ENCODE measurements at regions not wholly inside any gene's neighbourhood (a gene's known extent, or its start where the extent isn't known, plus 50 kb on each side); places are given as distances from the start of the nearest gene placed in this dataset.

DNA sequence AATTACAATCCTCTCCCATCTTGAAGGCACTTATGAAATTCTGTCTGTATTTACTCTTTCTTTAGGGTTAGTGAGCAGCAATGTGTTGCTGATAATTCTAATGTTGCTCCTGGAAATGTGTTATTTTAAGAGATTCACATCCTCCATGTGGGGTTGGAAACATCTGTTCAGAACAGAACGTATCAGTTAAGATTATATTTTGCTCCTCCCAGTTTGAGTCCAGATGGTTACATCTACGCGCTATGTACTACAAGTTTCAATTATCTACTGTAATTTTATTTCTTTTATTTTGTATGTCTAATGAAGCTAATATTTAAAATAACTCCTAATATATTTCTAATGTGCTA lies 250.6 kb upstream of the KLF6 start:
- Histone ChIP-seq H4K20me1 (ENCODE audit: control insufficient read depth, extremely low read depth, insufficient read depth, low read length) (no peaks in the 10 kb centered on the region), H3K9me1 (ENCODE audit: control insufficient read depth, extremely low read depth, insufficient read depth, low read length) (no peaks in the 10 kb centered on the region), H3K27ac (ENCODE audit: control insufficient read depth, insufficient read depth, low read length) (peak overlapping the region; percentile 58), H3K9me3 (ENCODE audit: control insufficient read depth, low read depth, low read length) (no peaks in the 10 kb centered on the region), H3K9ac (ENCODE audit: control insufficient read depth, extremely low read depth, insufficient read depth, low read length) (no peak overlapping the region), H2AFZ (ENCODE audit: control insufficient read depth, low read length) (peak overlapping the region; percentile 99), H3K27me3 (ENCODE audit: control insufficient read depth, extremely low read depth, insufficient read depth, low read length) (no peaks in the 10 kb centered on the region), H3K4me1 (ENCODE audit: control insufficient read depth, extremely low read depth, insufficient read depth, low read length) (peaks cover 12% of the 10 kb centered on the region), H3K36me3 (ENCODE audit: control insufficient read depth in 2 of 2, extremely low read depth in 1 of 2, insufficient read depth in 2 of 2, low read length in 2 of 2) (no peaks in the 10 kb centered on the region), H3K79me2 (ENCODE audit: control insufficient read depth, insufficient read depth, low read length) (no peaks in the 10 kb centered on the region), H3K4me3 (ENCODE audit: control insufficient read depth in 2 of 3, extremely low read depth in 1 of 3, insufficient read depth in 2 of 3, low read depth in 1 of 3, low read length in 3 of 3) (peak overlapping the region in 1 of 3 experiments; percentile 58), H3K4me2 (ENCODE audit: control insufficient read depth, extremely low read depth, insufficient read depth, low read depth, low read length) (peak overlapping the region; percentile 80)
- DNase-seq (ENCODE audit: low read depth, low spot score) (no peak), FAIRE-seq (no peak)
- dilution Hi-C loops (cut with MboI; ENCODE audit: extremely low pct_ligation_motif_present, low sequenced_read_pairs): no loop called here
- no peak for TF ChIP-seq EZH2 (IDR thresholded peaks at IDR 0.05; ENCODE audit: low read length)

DNA sequence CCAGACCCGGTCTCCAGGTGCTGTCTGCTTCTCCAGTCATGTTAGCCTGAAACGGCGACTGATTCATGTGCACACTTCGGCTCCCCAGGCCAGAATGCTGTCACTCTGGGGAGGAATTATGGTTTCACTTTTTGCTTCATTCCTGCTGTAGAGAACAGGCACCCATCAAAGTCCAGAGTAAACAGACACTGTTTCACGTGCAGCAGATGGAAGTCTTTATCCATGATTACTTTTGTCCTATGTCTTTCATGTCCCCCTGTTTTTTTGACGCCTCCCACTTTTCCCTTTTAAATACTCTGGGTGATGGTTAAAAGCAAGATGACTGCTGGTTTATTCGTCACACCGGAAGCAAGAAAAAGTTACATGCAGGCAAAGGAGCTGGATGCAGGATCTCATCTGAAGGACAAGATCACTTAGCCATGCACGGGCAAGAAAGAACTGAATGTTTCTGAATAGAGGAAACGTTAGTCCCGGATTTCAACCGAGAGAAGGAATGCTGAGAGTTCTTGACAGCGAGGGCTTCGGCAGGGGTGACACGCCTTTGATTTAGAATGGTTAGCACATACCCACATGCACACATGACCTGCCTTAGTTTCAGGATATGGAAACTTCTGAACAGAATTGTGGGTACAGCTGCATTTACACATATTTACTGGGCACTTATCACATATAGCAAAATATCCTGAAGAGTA lies 250.0 kb upstream of the KLF6 start:
- peak overlapping the region; percentile 42 for H3K9ac ChIP-seq (ENCODE audit: control insufficient read depth, extremely low read depth, insufficient read depth, low read length)
- dilution Hi-C loops (cut with MboI; ENCODE audit: extremely low pct_ligation_motif_present, low sequenced_read_pairs): no loop called here
- H3K9me3 ChIP-seq (ENCODE audit: control insufficient read depth, low read depth, low read length): no peaks in the 10 kb centered on the region
- peak overlapping the region; percentile 99 for H2AFZ ChIP-seq (ENCODE audit: control insufficient read depth, low read length)
- no peak for DNase-seq (ENCODE audit: low read depth, low spot score)
- H3K79me2 ChIP-seq (ENCODE audit: control insufficient read depth, insufficient read depth, low read length): no peaks in the 10 kb centered on the region
- H3K9me1 ChIP-seq (ENCODE audit: control insufficient read depth, extremely low read depth, insufficient read depth, low read length): no peaks in the 10 kb centered on the region
- H3K4me2 ChIP-seq (ENCODE audit: control insufficient read depth, extremely low read depth, insufficient read depth, low read depth, low read length): peak overlapping the region; percentile 80
- peaks cover 12% of the 10 kb centered on the region for H3K4me1 ChIP-seq (ENCODE audit: control insufficient read depth, extremely low read depth, insufficient read depth, low read length)
- TF ChIP-seq, protein P1, sequence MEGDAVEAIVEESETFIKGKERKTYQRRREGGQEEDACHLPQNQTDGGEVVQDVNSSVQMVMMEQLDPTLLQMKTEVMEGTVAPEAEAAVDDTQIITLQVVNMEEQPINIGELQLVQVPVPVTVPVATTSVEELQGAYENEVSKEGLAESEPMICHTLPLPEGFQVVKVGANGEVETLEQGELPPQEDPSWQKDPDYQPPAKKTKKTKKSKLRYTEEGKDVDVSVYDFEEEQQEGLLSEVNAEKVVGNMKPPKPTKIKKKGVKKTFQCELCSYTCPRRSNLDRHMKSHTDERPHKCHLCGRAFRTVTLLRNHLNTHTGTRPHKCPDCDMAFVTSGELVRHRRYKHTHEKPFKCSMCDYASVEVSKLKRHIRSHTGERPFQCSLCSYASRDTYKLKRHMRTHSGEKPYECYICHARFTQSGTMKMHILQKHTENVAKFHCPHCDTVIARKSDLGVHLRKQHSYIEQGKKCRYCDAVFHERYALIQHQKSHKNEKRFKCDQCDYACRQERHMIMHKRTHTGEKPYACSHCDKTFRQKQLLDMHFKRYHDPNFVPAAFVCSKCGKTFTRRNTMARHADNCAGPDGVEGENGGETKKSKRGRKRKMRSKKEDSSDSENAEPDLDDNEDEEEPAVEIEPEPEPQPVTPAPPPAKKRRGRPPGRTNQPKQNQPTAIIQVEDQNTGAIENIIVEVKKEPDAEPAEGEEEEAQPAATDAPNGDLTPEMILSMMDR (optimal IDR thresholded peaks at IDR 0.05 in 1 of 3, IDR thresholded peaks at IDR 0.05 in 1 of 3, conservative IDR thresholded peaks at IDR 0.05 in 1 of 3; ENCODE audit: extremely low read depth in 1 of 3, insufficient read depth in 2 of 3, low read length in 3 of 3): no peak
- no peak for TF ChIP-seq EZH2 (IDR thresholded peaks at IDR 0.05; ENCODE audit: low read length)
- no peaks in the 10 kb centered on the region for H3K36me3 ChIP-seq (ENCODE audit: control insufficient read depth in 2 of 2, extremely low read depth in 1 of 2, insufficient read depth in 2 of 2, low read length in 2 of 2)
- no peaks in the 10 kb centered on the region for H3K27me3 ChIP-seq (ENCODE audit: control insufficient read depth, extremely low read depth, insufficient read depth, low read length)
- H4K20me1 ChIP-seq (ENCODE audit: control insufficient read depth, extremely low read depth, insufficient read depth, low read length): no peaks in the 10 kb centered on the region
- H3K27ac ChIP-seq (ENCODE audit: control insufficient read depth, insufficient read depth, low read length): peak overlapping the region; percentile 58
- H3K4me3 ChIP-seq (ENCODE audit: control insufficient read depth in 2 of 3, extremely low read depth in 1 of 3, insufficient read depth in 2 of 3, low read depth in 1 of 3, low read length in 3 of 3): peak overlapping the region in 2 of 3 experiments; percentile 43 to 58
- FAIRE-seq: peak; percentile 75

All from keratinocyte (primary cell).